ENCODE measurements at regions not wholly inside any gene's neighbourhood (a gene's known extent, or its start where the extent isn't known, plus 50 kb on each side); places are given as distances from the start of the nearest gene placed in this dataset.

DNA sequence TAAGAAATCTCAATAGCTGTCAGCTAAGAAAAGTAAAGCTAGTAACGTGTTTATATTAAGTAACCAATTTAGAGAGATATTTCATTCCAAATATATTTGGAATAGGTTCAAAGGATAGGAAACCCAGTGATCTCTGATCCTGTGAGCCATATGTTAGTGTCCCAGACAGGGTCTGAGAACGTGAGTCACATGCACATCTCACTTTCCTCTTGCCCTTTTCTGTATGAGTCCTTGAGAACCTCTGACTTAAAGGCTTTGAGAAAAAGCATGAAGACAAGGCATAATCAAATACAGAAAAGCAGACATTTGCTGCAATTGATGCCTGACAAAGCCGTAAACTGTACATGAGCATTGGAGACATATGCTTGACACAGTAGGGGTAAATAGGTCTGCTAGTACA, 655.1 kb upstream of the ADGRL3 start:
- CTCF ChIA-PET, result no interaction called here
- peaks cover 22% of the 10 kb centered on the region for H3K9me3 Mint-ChIP-seq
- no peak overlapping the region for H3K27ac Mint-ChIP-seq
- no peaks in the 10 kb centered on the region; the same call in 1 of the 2 replicates for H3K27me3 Mint-ChIP-seq (ENCODE audit: low read depth)
- no peak for TF ChIP-seq E2F5 (CRISPR knock-in tag; IDR thresholded peaks at IDR 0.05)
- DNase-seq (ENCODE audit: low spot score), result no peak
- H3K4me3 Mint-ChIP-seq, result no peak overlapping the region
- peaks cover 12% of the 10 kb centered on the region for H3K36me3 Mint-ChIP-seq
- no peaks in the 10 kb centered on the region; the same call in 1 of the 2 replicates for H3K4me1 Mint-ChIP-seq
- ATAC-seq, result no peak
- POLR2A ChIA-PET, result no interaction called here

GRCh38 chr4:60562334-60562733, 637.8 kb upstream of the ADGRL3 start:
- ChIA-PET POLR2A (no interaction called here), CTCF (no interaction called here)
- no peak overlapping the region for H3K4me3 Mint-ChIP-seq
- TF ChIP-seq, protein P1, sequence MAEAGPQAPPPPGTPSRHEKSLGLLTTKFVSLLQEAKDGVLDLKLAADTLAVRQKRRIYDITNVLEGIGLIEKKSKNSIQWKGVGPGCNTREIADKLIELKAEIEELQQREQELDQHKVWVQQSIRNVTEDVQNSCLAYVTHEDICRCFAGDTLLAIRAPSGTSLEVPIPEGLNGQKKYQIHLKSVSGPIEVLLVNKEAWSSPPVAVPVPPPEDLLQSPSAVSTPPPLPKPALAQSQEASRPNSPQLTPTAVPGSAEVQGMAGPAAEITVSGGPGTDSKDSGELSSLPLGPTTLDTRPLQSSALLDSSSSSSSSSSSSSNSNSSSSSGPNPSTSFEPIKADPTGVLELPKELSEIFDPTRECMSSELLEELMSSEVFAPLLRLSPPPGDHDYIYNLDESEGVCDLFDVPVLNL (CRISPR knock-in tag; IDR thresholded peaks at IDR 0.05; ENCODE audit: borderline replicate concordance, low read depth), result no peak
- no peak for TF ChIP-seq AFF4 (CRISPR knock-in tag; IDR thresholded peaks at IDR 0.05; ENCODE audit: borderline replicate concordance)
- no peak for TF ChIP-seq PREB (CRISPR knock-in tag; IDR thresholded peaks at IDR 0.05; ENCODE audit: borderline replicate concordance)
- TF ChIP-seq ZNF263 (CRISPR knock-in tag; IDR thresholded peaks at IDR 0.05; ENCODE audit: low read depth), result no peak
- no peak for TF ChIP-seq USF1 (CRISPR knock-in tag; IDR thresholded peaks at IDR 0.05)
- TF ChIP-seq FOXK1 (CRISPR knock-in tag; IDR thresholded peaks at IDR 0.05), result no peak
- TF ChIP-seq ZNF396 (CRISPR knock-in tag; IDR thresholded peaks at IDR 0.05; ENCODE audit: borderline replicate concordance), result no peak
- TF ChIP-seq MYBL2 (CRISPR knock-in tag; IDR thresholded peaks at IDR 0.05), result no peak
- TF ChIP-seq MLX (CRISPR knock-in tag; IDR thresholded peaks at IDR 0.05), result no peak
- no peak for TF ChIP-seq ZBTB21 (CRISPR knock-in tag; IDR thresholded peaks at IDR 0.05; ENCODE audit: borderline replicate concordance)
- no peak for TF ChIP-seq TP53 (CRISPR knock-in tag; IDR thresholded peaks at IDR 0.05)
- no peak for TF ChIP-seq ZNF425 (CRISPR knock-in tag; conservative IDR thresholded peaks at IDR 0.05)
- TF ChIP-seq, protein P2, sequence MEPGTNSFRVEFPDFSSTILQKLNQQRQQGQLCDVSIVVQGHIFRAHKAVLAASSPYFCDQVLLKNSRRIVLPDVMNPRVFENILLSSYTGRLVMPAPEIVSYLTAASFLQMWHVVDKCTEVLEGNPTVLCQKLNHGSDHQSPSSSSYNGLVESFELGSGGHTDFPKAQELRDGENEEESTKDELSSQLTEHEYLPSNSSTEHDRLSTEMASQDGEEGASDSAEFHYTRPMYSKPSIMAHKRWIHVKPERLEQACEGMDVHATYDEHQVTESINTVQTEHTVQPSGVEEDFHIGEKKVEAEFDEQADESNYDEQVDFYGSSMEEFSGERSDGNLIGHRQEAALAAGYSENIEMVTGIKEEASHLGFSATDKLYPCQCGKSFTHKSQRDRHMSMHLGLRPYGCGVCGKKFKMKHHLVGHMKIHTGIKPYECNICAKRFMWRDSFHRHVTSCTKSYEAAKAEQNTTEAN (CRISPR knock-in tag; IDR thresholded peaks at IDR 0.05), result no peak
- TF ChIP-seq, protein P3, sequence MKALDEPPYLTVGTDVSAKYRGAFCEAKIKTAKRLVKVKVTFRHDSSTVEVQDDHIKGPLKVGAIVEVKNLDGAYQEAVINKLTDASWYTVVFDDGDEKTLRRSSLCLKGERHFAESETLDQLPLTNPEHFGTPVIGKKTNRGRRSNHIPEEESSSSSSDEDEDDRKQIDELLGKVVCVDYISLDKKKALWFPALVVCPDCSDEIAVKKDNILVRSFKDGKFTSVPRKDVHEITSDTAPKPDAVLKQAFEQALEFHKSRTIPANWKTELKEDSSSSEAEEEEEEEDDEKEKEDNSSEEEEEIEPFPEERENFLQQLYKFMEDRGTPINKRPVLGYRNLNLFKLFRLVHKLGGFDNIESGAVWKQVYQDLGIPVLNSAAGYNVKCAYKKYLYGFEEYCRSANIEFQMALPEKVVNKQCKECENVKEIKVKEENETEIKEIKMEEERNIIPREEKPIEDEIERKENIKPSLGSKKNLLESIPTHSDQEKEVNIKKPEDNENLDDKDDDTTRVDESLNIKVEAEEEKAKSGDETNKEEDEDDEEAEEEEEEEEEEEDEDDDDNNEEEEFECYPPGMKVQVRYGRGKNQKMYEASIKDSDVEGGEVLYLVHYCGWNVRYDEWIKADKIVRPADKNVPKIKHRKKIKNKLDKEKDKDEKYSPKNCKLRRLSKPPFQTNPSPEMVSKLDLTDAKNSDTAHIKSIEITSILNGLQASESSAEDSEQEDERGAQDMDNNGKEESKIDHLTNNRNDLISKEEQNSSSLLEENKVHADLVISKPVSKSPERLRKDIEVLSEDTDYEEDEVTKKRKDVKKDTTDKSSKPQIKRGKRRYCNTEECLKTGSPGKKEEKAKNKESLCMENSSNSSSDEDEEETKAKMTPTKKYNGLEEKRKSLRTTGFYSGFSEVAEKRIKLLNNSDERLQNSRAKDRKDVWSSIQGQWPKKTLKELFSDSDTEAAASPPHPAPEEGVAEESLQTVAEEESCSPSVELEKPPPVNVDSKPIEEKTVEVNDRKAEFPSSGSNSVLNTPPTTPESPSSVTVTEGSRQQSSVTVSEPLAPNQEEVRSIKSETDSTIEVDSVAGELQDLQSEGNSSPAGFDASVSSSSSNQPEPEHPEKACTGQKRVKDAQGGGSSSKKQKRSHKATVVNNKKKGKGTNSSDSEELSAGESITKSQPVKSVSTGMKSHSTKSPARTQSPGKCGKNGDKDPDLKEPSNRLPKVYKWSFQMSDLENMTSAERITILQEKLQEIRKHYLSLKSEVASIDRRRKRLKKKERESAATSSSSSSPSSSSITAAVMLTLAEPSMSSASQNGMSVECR (CRISPR knock-in tag; IDR thresholded peaks at IDR 0.05; ENCODE audit: borderline replicate concordance), result no peak
- no peak for TF ChIP-seq ZNF671 (CRISPR knock-in tag; IDR thresholded peaks at IDR 0.05)
- no peak for TF ChIP-seq NFYB (CRISPR knock-in tag; conservative IDR thresholded peaks at IDR 0.05; ENCODE audit: low read depth)
- ATAC-seq, result peak; percentile 63; the same call in 1 of the 2 replicates
- peaks cover 17% of the 10 kb centered on the region for H3K4me1 Mint-ChIP-seq
- H3K27ac Mint-ChIP-seq, result no peak overlapping the region
- H3K9me3 Mint-ChIP-seq, result no peaks in the 10 kb centered on the region
- H3K27me3 Mint-ChIP-seq (ENCODE audit: low read depth), result no peaks in the 10 kb centered on the region
- no peaks in the 10 kb centered on the region for H3K36me3 Mint-ChIP-seq
- no peak for DNase-seq (ENCODE audit: low spot score)

Data from WTC11 (cell line).